ENCODE measurements at regions not wholly inside any gene's neighbourhood (a gene's known extent, or its start where the extent isn't known, plus 50 kb on each side); places are given as distances from the start of the nearest gene placed in this dataset.

- DNase-seq (ENCODE audit: extremely low spot score): no peak
- POLR2A ChIA-PET: no interaction called here
- CTCF ChIA-PET: no interaction called here
- TF ChIP-seq CTCF (IDR thresholded peaks at IDR 0.05; ENCODE audit: control extremely low read depth, extremely low read depth, low read depth, missing control alignments): no peak
These were observed 95.5 kb upstream of the KLHL1 start for GRCh38 chr13:70203661-70204229.

GRCh38 chr13:70191034-70191433, 82.8 kb upstream of the KLHL1 start:
- DNase-seq (ENCODE audit: extremely low spot score): no peak
- ChIA-PET CTCF (no interaction called here), POLR2A (no interaction called here)
- TF ChIP-seq CTCF (IDR thresholded peaks at IDR 0.05; ENCODE audit: control extremely low read depth, extremely low read depth, low read depth, missing control alignments): no peak

DNA sequence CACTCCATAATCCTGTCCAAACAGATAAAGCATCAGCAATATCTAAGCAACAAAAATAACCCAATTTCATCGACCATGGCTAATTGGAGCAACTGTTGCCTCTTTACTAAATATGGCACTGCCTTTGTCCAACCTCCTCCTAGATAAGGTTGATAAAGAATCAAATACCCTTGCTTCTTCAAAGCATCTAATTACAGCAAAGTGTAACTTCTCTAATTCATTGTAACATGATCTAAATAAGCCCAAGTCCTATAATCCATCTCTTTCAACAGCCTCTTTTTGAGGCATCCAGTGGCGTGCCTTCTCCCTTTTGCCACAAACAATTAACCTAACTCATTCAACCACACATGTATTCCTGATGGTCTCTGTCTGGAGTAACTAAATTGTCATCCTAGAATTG, 81.7 kb upstream of the KLHL1 start:
- TF ChIP-seq CTCF (IDR thresholded peaks at IDR 0.05; ENCODE audit: control extremely low read depth, extremely low read depth, low read depth, missing control alignments): no peak
- CTCF ChIA-PET: no interaction called here
- DNase-seq (ENCODE audit: extremely low spot score): no peak
- POLR2A ChIA-PET: no interaction called here

GRCh38 chr13:70188567-70188966, 80.3 kb upstream of the KLHL1 start:
- POLR2A ChIA-PET: no interaction called here
- CTCF ChIA-PET: no interaction called here
- TF ChIP-seq CTCF (IDR thresholded peaks at IDR 0.05; ENCODE audit: control extremely low read depth, extremely low read depth, low read depth, missing control alignments): no peak
- DNase-seq (ENCODE audit: extremely low spot score): no peak

DNA sequence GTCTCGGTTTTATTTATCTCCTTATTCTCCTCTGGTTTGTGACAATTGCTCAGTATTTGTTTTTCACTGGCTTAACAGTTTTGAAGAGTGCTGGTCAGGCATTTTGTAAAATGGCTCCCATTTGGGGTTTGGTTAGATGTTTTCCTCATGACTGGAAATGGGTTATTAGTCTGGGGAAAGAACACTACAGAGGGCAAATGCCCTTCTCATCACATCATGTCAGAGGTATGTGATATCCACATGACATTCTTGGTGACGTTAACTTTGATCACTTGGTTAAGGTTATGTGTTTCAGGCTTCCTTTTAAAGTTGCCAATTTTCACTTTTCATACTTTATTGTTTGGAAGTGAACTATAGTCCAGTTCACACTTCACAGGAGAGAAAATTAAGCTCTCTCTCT, 74.8 kb upstream of the KLHL1 start:
- CTCF ChIA-PET: no interaction called here
- no peak for TF ChIP-seq CTCF (IDR thresholded peaks at IDR 0.05; ENCODE audit: control extremely low read depth, extremely low read depth, low read depth, missing control alignments)
- POLR2A ChIA-PET: no interaction called here
- DNase-seq (ENCODE audit: extremely low spot score): no peak

Measured in GM10248 (cell line).